Stromal cell of bone marrow (primary cell): ENCODE measurements at regions not wholly inside any gene's neighbourhood (a gene's known extent, or its start where the extent isn't known, plus 50 kb on each side); places are given as distances from the start of the nearest gene placed in this dataset.
A peak's percentile ranks its signal among the peaks of the same experiment; 100 is the strongest.

ENCODE experiments used
- DNase-seq: peaks from one replicate; pipeline ENCODE4 v3.0.0-alpha.2; 2012; ENCODE audit warnings: low read depth

- DNase-seq: no peak
Measured at GRCh38 chr15:47212222-47213010, 504.9 kb upstream of the SEMA6D start.

DNA sequence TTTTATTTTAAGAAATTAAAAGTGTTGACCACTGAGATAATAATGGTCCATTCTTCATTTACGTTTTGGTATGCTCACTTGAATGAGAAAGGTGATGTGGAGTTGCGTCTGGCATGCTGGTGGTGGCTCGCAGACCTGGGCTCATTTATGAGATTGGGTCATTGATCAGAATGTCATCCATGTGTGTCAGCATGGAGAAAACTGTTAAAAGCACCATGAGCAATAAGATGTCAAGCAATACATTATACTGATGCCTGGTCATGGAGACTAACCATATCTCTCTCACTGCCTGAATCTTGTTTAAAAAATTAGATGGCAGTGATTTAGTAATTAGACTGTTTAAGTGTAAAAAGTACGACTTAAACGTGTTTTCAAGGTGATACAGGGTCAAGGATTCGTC lies 503.4 kb upstream of the SEMA6D start:
- DNase-seq: no peak

DNA sequence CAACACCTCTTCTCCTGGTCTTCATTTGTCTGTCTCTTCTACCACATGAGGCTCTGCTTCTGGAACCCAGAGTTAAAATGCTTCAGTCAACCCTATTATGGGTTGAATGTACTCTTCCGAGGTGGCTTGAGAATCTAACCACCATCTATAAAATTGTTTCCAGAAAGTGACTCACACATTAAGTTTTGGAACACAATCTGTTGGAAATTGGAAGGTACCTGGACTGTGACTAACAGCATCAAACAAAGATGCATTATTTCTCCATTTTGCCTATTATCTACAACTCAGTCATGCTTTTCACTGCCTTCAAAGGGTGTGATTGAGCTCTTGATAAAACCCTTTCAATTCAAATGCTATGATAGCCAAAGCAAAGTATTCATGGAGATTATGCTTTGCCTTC lies 499.0 kb upstream of the SEMA6D start:
- no peak for DNase-seq

- DNase-seq: no peak
Measured at GRCh38 chr15:47244361-47244760, 472.9 kb upstream of the SEMA6D start.

- DNase-seq: no peak
Measured at GRCh38 chr15:47246317-47246716, 471.0 kb upstream of the SEMA6D start.

DNA sequence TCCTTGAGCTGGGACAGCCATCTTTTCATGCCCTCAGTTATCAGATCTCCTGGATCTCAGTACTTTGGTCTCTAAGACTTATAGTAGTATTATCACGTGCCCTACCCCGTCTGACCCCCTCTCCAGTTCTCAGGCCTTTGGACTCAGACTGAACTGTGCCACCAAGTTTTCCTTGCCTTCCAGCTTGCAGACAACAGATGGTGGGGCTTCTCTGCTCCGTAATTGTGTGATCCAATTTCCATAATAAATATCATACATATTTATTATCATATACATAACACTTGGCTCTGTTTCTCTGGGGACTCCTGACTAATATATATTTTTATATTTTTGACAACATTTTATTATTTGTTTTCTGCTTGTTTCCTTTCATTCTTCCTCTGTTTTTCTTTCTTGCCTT lies 458.8 kb upstream of the SEMA6D start:
- DNase-seq: no peak

GRCh38 chr15:47265686-47266085 lies 451.6 kb upstream of the SEMA6D start:
- DNase-seq: no peak

- DNase-seq: no peak
Measured at GRCh38 chr15:47266566-47266965, 450.7 kb upstream of the SEMA6D start.

DNA sequence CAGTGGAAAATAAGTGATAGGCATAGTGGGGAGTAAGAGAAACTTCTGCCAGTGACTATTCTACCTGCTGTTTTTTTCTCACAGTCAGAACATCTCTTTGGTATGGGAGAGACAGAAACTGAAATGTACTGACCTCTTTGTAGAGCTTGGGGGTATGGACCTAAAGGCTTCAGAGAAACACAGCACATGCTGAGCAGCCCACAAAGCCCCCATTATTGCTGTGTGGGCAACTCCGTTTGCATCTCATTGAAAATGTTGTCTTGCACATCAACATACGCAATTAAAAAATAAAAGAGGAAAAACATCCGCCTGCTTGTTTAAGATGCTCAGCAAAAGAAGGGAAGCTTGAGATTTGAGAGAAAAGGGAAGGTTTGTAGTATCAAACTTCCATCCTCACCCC lies 443.4 kb upstream of the SEMA6D start:
- DNase-seq: no peak

- no peak for DNase-seq
Measured at GRCh38 chr15:47283246-47283645, 434.1 kb upstream of the SEMA6D start.

DNA sequence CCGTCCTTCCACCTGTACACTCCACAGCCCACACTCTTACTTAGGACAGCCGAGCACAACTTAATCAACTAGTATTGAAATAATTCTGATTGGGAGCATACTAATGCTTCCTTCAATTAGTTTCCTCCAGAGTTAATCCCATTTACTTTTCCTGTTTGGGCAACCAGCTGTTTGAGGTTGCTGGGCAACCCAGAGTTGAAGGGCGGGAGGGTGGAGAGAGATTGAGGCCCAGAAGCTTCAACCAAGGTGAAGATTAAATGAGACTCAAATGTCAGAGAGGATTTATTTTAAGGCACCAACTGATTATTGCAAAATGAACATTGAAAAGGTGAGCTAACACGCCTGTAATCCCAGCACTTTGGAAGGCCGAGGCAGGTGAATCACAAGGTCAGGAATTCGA lies 428.5 kb upstream of the SEMA6D start:
- no peak for DNase-seq

GRCh38 chr15:47289656-47290055 lies 427.6 kb upstream of the SEMA6D start:
- no peak for DNase-seq

GRCh38 chr15:47291767-47292166 lies 425.5 kb upstream of the SEMA6D start:
- no peak for DNase-seq

GRCh38 chr15:47292638-47293190 lies 424.6 kb upstream of the SEMA6D start:
- no peak for DNase-seq

- peak; percentile 95 for DNase-seq
Measured at GRCh38 chr15:47293466-47294162, 423.7 kb upstream of the SEMA6D start.

- no peak for DNase-seq
Measured at GRCh38 chr15:47294765-47295259, 422.5 kb upstream of the SEMA6D start.

GRCh38 chr15:47296881-47297280 lies 420.4 kb upstream of the SEMA6D start:
- no peak for DNase-seq

- DNase-seq: no peak
Measured at GRCh38 chr15:47299846-47300434, 417.4 kb upstream of the SEMA6D start.

- DNase-seq: no peak
Measured at GRCh38 chr15:47300596-47300995, 416.7 kb upstream of the SEMA6D start.

- no peak for DNase-seq
Measured at GRCh38 chr15:47301481-47301880, 415.8 kb upstream of the SEMA6D start.

DNA sequence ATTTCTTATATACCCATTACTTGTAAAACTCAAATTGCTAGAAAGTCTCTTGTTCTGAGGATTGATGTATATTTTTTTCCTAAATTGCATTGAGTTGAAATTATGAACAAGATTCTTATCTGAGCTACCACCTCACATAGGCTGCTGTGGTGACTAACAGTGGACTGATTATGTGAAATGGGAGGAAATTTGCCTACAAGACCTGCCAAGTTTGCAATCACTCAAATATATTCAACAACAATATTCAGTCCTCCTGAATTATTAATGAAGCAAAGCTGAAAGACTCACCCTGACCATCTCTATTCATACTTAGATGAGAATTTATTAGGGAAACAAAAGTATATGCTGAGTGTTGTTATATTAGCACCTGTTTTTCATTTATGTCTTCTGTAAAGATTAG lies 412.6 kb upstream of the SEMA6D start:
- DNase-seq: no peak

DNA sequence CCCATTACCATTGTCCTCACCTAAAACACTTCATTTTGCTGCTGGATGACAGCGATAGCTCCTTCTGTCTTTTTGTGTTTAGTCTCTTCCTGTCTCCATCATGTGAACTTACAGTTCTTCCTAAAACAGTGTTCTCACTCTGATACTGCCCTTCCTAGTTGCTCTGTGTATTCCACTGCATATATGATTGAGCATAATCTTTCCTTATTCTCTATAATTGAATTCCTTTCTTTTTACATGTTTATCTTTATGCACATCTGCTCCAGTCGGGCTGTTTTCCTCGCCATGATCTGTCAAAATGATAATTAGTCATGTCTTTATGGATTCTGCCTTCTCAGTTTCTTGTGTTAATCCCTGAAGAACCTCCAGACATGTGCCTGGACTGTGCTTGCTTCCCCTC lies 405.1 kb upstream of the SEMA6D start:
- DNase-seq: no peak
